HG02588 (cell line): ENCODE measurements at regions not wholly inside any gene's neighbourhood (a gene's known extent, or its start where the extent isn't known, plus 50 kb on each side); places are given as distances from the start of the nearest gene placed in this dataset.
A peak's percentile ranks its signal among the peaks of the same experiment; 100 is the strongest.
"Not testable (repeated sequence)": the region's sequence is repeated elsewhere in the genome, so short reads cannot be mapped to it uniquely, and the experiment has no call there.

Source experiments
- ATAC-seq: cut with Tn5 transposase; IDR thresholded peaks from one replicate; pipeline ENCODE4 v1.9.1; 2021; ENCODE audit warnings: mild to moderate bottlenecking, moderate library complexity; ENCODE audit not compliant: unreplicated experiment

- peak; percentile 60 for ATAC-seq
Observed at GRCh38 chr21:8377093-8377841, 2144.1 kb upstream of the TPTE start.

- peak; percentile 44 for ATAC-seq
Observed at GRCh38 chr21:8380419-8381079, 2140.8 kb upstream of the TPTE start.

- ATAC-seq = not testable (repeated sequence)
Observed at GRCh38 chr21:8388169-8388939, 2133.0 kb upstream of the TPTE start.

- not testable (repeated sequence) for ATAC-seq
Observed at GRCh38 chr21:8388940-8389238, 2132.5 kb upstream of the TPTE start.

GRCh38 chr21:8390550-8391171, 2130.7 kb upstream of the TPTE start:
- not testable (repeated sequence) for ATAC-seq

- ATAC-seq = not testable (repeated sequence)
Observed at GRCh38 chr21:8394380-8394779, 2127.0 kb upstream of the TPTE start.

- ATAC-seq = not testable (repeated sequence)
Observed at GRCh38 chr21:8395992-8396391, 2125.4 kb upstream of the TPTE start.

GRCh38 chr21:8398870-8399437, 2122.4 kb upstream of the TPTE start:
- ATAC-seq = not testable (repeated sequence)

- not testable (repeated sequence) for ATAC-seq
Observed at GRCh38 chr21:8399866-8400265, 2121.5 kb upstream of the TPTE start.

- not testable (repeated sequence) for ATAC-seq
Observed at GRCh38 chr21:8401799-8402198, 2119.6 kb upstream of the TPTE start.

GRCh38 chr21:8406331-8406730, 2115.1 kb upstream of the TPTE start:
- ATAC-seq = not testable (repeated sequence)

GRCh38 chr21:8411139-8411671, 2110.2 kb upstream of the TPTE start:
- ATAC-seq = not testable (repeated sequence)

- peak; percentile 83 for ATAC-seq
Observed at GRCh38 chr21:8419925-8420560, 2101.3 kb upstream of the TPTE start.

- ATAC-seq = peak; percentile 39
Observed at GRCh38 chr21:8427790-8428667, 2093.4 kb upstream of the TPTE start.

- ATAC-seq = peak; percentile 77
Observed at GRCh38 chr21:8428668-8429456, 2092.5 kb upstream of the TPTE start.

- not testable (repeated sequence) for ATAC-seq
Observed at GRCh38 chr21:8434710-8435109, 2086.7 kb upstream of the TPTE start.

- ATAC-seq = not testable (repeated sequence)
Observed at GRCh38 chr21:8443093-8443492, 2078.3 kb upstream of the TPTE start.

- ATAC-seq = not testable (repeated sequence)
Observed at GRCh38 chr21:8449807-8450206, 2071.6 kb upstream of the TPTE start.
